ENCODE measurements at regions not wholly inside any gene's neighbourhood (a gene's known extent, or its start where the extent isn't known, plus 50 kb on each side); places are given as distances from the start of the nearest gene placed in this dataset.

- no peak for FAIRE-seq
These were observed 121.6 kb upstream of the RTL1 start for GRCh38 chr14:101025131-101025530.

GRCh38 chr14:101025696-101026095 is 122.2 kb upstream of the RTL1 start:
- DNase-seq (ENCODE audit: low spot score) (no peak), FAIRE-seq (no peak)

More at GRCh38 chr14:101025131-101025530, 121.6 kb upstream of the RTL1 start:
- no peak for DNase-seq (ENCODE audit: low spot score)

GRCh38 chr14:101026341-101026740 is 122.8 kb upstream of the RTL1 start:
- FAIRE-seq (no peak), DNase-seq (ENCODE audit: low spot score) (no peak)

- FAIRE-seq, result no peak
These were observed 123.8 kb upstream of the RTL1 start for GRCh38 chr14:101027291-101027690.

DNA sequence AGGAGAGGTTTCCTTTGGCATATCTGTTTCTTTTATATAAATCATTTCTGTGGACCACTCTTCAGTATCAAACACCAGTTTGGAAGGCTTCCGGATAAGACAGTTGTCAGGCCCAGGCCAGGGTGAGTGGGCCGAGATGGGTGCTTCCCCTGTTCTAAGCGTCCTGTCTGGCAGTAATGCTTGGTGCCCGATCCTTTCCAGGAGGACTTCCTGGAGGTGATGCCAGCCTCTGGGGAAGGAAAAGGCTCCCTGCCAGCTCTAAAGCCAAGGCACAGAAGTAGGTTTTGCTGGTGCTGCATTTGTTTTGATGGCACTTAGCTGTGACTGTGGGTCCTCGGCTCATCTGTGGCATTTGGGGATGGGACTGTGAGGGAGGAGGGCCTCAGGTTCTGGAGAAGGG is 124.4 kb upstream of the RTL1 start:
- FAIRE-seq (no peak), DNase-seq (ENCODE audit: low spot score) (no peak)

More at GRCh38 chr14:101027291-101027690, 123.8 kb upstream of the RTL1 start:
- no peak for DNase-seq (ENCODE audit: low spot score)

GRCh38 chr14:101028971-101029667 is 125.6 kb upstream of the RTL1 start:
- DNase-seq (ENCODE audit: low spot score), result no peak
- FAIRE-seq, result no peak

DNA sequence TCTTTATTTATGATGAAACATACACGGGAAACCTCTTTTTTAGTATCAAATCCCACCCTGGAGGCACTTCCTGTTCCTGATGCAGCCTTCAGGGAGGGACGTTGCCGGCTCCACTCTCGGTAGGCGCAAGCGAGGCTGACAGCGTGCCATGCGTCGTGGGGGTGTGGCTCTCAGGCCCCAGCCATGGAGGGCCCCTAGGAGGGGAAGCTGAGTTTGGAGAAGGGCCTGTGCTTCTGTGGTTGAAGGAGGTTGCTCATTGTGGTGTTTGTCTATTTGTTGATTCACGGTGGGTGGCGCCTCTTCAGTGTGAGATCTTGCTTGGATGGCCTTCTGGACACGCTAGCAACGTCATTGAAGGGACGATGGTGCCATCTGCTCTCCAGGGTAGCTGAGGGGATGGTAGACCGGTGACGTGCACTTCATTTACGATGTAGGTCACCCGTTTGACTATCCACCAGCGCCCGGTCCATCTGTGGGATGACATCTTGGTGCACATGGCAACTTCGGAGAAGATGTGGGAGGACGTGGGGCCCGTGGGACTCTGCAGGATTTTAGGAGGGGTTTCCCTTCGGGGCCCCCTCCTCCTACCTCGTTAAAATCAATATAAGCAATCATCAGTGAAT is 126.3 kb upstream of the RTL1 start:
- FAIRE-seq, result no peak

DNA sequence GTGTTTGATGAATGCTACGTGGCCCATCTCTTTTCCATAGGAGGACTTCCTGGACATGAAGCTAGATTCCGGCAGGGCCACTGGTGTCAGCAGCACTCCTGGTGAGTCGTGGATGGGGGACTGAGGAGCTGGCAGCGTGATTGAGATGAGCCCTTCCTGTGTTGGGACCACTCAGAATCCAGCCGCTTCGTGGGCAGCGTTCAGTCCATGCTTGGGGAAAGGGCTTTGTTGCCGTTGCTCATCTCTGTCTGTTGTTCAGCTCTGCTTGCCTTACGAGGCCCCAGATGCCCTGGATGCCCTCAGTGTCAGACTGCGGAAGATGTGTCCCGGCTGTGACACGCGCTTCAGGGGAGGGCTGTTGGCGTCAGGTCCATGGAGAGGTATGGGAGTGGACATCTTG is 127.1 kb upstream of the RTL1 start:
- DNase-seq (ENCODE audit: low spot score) (no peak), FAIRE-seq (no peak)

More for the DNA sequence above, 126.3 kb upstream of the RTL1 start:
- DNase-seq (ENCODE audit: low spot score), result no peak

- DNase-seq (ENCODE audit: low spot score), result no peak
- no peak for FAIRE-seq
These were observed 127.7 kb upstream of the RTL1 start for GRCh38 chr14:101031186-101031585.

- FAIRE-seq, result no peak
- no peak for DNase-seq (ENCODE audit: low spot score)
These were observed 128.2 kb upstream of the RTL1 start for GRCh38 chr14:101031721-101032120.

DNA sequence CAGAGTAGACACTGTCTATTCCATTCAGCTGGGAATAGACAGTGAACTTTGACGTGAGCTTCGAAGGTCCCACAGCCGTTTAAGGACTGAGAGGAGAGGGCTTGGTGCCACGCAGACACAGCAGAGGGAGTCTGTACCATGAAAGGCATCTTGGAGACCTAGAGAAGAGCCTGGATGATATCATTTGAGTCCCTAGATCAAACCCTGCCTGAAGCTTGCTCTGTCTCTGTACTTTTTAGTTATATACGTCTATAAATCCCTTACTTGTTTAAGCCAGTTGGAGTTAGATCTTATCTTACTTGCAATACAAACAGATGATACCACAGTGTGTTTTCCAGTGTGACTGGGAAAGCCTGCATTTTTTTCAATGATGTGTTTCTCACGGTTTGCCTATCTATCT is 128.9 kb upstream of the RTL1 start:
- FAIRE-seq (no peak), DNase-seq (ENCODE audit: low spot score) (no peak)

- FAIRE-seq (no peak), DNase-seq (ENCODE audit: low spot score) (no peak)
These were observed 129.5 kb upstream of the RTL1 start for GRCh38 chr14:101033006-101033405.

DNA sequence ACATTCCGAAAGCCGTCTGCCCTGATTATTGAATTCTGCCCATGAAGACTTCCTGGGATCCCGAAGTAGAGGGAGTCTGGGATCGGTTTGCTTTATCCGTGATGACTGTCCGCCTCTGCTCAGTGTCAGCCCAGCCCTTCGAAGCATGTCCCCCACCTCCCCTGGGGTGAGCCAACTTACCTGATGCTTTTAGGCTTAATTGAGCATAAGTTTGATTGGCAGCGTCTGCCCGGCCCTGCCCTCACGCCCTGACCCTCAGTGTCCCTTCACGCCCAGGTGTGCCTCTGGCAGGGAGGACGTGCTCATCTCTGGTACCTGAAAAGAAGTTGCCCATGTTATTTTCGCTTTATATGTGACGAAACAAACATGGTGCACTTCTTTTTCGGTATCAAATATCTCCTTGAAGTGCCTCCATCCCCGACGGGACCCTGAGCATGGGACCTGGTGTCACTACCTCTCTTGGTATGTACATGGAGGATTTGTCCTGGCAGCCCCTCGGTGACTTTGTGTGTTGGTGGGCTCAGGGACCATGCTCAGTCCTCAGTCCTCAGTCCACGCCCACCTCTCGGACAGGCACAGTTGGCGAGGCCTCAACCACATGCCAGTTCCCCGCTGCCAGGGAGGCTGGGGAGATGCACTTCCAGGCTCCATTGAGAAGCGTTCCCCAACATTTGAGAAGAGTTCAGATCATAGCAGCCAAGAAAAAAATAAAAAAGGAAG is 130.1 kb upstream of the RTL1 start:
- no peak for FAIRE-seq
- no peak for DNase-seq (ENCODE audit: low spot score)

- no peak for FAIRE-seq
- no peak for DNase-seq (ENCODE audit: low spot score)
These were observed 131.5 kb upstream of the RTL1 start for GRCh38 chr14:101034986-101035385.

DNA sequence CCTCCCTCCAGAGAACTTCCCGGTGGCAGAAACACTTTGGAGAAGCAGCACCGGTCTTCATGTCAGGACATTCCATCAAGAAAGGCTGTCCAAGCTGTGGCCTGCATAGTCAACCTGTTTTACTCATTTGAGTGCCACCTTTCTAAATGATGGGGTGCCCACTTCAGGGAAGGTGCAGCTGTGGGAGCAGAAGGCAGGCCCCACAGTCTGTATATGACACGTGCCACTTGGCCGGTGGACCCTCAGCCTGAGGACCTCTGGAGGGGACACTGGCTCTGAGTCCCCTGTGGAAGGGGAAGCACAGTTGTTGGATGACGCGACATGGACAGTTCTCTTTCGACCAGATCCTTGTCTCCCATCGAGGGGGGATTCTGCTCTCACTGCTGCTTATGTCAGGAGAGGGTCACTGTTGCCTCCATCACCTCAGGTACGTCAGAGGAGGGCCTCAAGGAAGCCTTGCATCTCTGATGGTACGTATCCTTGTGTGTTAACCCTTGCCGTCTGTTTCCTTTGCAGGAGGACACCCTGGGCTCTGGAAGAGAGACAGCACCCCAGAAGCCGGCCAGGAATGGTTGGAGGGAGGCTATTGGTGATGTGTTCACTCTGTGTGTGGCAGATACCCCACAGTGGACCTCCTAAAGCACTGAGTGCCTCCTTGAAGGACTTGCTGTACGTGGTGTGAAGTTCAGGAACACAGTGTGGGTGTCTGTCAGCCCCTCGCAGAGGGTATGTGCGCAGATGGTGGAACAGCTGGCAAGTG is 132.1 kb upstream of the RTL1 start:
- FAIRE-seq, result no peak
- no peak for DNase-seq (ENCODE audit: low spot score)

DNA sequence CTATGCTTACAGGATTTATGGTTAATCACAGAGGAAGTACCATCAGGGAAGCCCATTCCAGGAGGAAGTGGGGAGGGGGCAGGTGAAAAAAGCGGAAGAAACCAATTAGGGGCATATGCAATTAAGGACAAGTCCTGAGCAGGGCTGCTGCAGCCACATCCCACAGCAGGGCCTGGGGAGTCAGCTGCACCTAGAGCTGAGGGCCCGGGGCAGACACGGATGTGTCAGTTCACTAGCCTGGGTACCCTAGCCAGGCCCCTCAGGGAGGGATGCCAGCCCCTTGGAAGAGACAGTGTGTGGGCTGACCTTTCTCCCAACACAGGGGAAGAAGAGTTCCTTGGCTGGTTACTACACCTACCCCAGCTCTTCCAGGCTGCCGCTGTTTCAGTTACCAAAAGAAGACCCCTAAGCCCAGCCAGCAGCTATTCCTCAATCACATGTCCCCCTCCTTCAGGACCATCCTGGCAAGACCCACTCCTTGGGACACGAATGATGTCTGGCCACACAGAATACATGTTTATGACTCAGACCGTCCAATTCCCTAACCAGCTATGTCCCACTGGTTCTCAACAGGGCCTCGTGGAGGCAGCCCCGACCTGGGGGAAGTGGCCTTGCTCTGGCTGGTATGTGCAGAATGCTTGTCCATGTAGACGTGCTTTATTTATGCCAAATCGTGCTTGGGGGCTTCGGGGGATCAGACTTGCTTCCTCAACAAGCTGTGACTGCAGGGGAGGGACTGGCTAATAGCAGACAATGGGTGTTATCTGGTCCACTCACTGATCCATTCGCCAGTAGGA is 133.7 kb upstream of the RTL1 start:
- DNase-seq (ENCODE audit: low spot score), result no peak
- FAIRE-seq, result no peak

- FAIRE-seq, result no peak
- no peak for DNase-seq (ENCODE audit: low spot score)
These were observed 135.7 kb upstream of the RTL1 start for GRCh38 chr14:101039031-101039754.

- DNase-seq (ENCODE audit: low spot score), result no peak
- no peak for FAIRE-seq
These were observed 136.2 kb upstream of the RTL1 start for GRCh38 chr14:101039755-101040138.

GRCh38 chr14:101040538-101041442 is 137.3 kb upstream of the RTL1 start:
- FAIRE-seq (no peak), DNase-seq (ENCODE audit: low spot score) (no peak)
